HCT116 (cell line): ENCODE measurements at regions not wholly inside any gene's neighbourhood (a gene's known extent, or its start where the extent isn't known, plus 50 kb on each side); places are given as distances from the start of the nearest gene placed in this dataset.

Experiments used
- ATAC-seq: fragments of 200-7000 bp; cut with Tn5 transposase; 2 replicates; pipeline ENCODE4 v1.9.1; 2020; ENCODE audit warnings: mild to moderate bottlenecking, moderate library complexity
- BruUV-seq: library from RNA; stranded (reverse); fragments of 400-500 nt; replicated peaks from 2 replicates; lab custom pipeline; 2021; lab: Mats Ljungman, UMichigan
- CTCF ChIA-PET: fragments of 300-600 bp; sonication (Branson Sonifier 250); formaldehyde crosslinking; loops from one replicate; lab custom pipeline; 2021; ENCODE audit warnings: antibody characterized with exemption; lab: Charles Lee
- POLR2A ChIA-PET: fragments of 300-600, 350-600 bp; sonication (Branson Sonifier 250); formaldehyde crosslinking; loops from one replicate; lab custom pipeline; 2021; ENCODE audit warnings: antibody characterized with exemption; lab: Charles Lee
- RAD21 ChIA-PET, 2 experiments: fragments of 300-600 bp; sonication (Branson Sonifier 250); formaldehyde crosslinking; loops; one replicate each; lab custom pipeline; 2023; ENCODE audit warnings: low total read pairs in 2 of 2; ENCODE audit not compliant: uncharacterized antibody in 2 of 2, unreplicated experiment in 2 of 2, low non-redundant PET in 1 of 2; lab: Charles Lee
- DNase-seq: peaks from one replicate; pipeline ENCODE4 v3.0.0-alpha.2; 2010; ENCODE audit warnings: low read depth, low spot score
- H2AFZ ChIP-seq: fragments of 200-600 bp; shearing (Covaris generic), sonication (generic); 2 replicates; pipeline ENCODE4 v1.6.1; 2017; ENCODE audit warnings: low read depth, mixed run types, mixed read lengths, antibody characterized with exemption, low read length; ENCODE audit not compliant: poor library complexity, severe bottlenecking
- H3K27ac ChIP-seq: 2 replicates; pipeline ENCODE4 v1.5.1; 2012; ENCODE audit warnings: low read depth, low read length
- H3K27me3 ChIP-seq: fragments of 200-600 bp; sonication (generic); 2 replicates; pipeline ENCODE4 v1.6.1; 2016; ENCODE audit warnings: mixed run types, low read length, mixed read lengths; ENCODE audit not compliant: insufficient read depth
- H3K36me3 ChIP-seq, 2 experiments: fragments of 200-500 bp in 1 of 2; fragments of 200-600 bp in 1 of 2; sonication (Bioruptor generic) in 1 of 2; sonication (generic) in 1 of 2; 2 replicates each; pipeline versions ENCODE4 v1.5.1 to v1.6.1; 2014 to 2016; ENCODE audit warnings: low read length in 2 of 2, inconsistent platforms in 1 of 2, mixed read lengths in 1 of 2, mixed run types in 1 of 2; ENCODE audit not compliant: insufficient read depth in 2 of 2, control insufficient read depth in 1 of 2
- H3K4me1 ChIP-seq, 2 experiments: fragments of 200-600 bp in 1 of 2; sonication (generic) in 1 of 2; 2 replicates each; pipeline versions ENCODE4 v1.5.1 to v1.6.1; 2012 to 2017; ENCODE audit warnings: low read length in 2 of 2, inconsistent platforms in 1 of 2, mild to moderate bottlenecking in 1 of 2, mixed read lengths in 1 of 2, mixed run types in 1 of 2, moderate library complexity in 1 of 2; ENCODE audit not compliant: insufficient read depth in 2 of 2, control insufficient read depth in 1 of 2
- H3K4me2 ChIP-seq: fragments of 200-600 bp; sonication (generic); 2 replicates; pipeline ENCODE4 v1.6.1; 2017; ENCODE audit warnings: mixed run types, low read length, mixed read lengths
- H3K4me3 ChIP-seq, 2 experiments: fragments of 200-600 bp in 1 of 2; sonication (generic) in 1 of 2; replicated peaks in 1 of 2; 2 replicates each; pipeline ENCODE4 v1.5.1; 2011 to 2016; ENCODE audit warnings: low read length in 2 of 2, control low read depth in 1 of 2, low read depth in 1 of 2, mild to moderate bottlenecking in 1 of 2, mixed read lengths in 1 of 2, mixed run types in 1 of 2
- H3K79me2 ChIP-seq: fragments of 200-600 bp; sonication (generic); 2 replicates; pipeline ENCODE4 v1.6.1; 2017; ENCODE audit warnings: mild to moderate bottlenecking, mixed run types, low read length, moderate library complexity, mixed read lengths; ENCODE audit not compliant: insufficient read depth
- H3K9ac ChIP-seq: fragments of 200-600 bp; sonication (generic); 2 replicates; pipeline ENCODE4 v1.6.1; 2016; ENCODE audit warnings: low read length, mixed read lengths
- H3K9me2 ChIP-seq: fragments of 200-600 bp; sonication (generic), shearing (Covaris generic); 2 replicates; pipeline ENCODE4 v1.6.1; 2017; ENCODE audit warnings: mixed run types, mild to moderate bottlenecking, moderate library complexity; ENCODE audit not compliant: insufficient read depth
- H3K9me3 ChIP-seq, 2 experiments: fragments of 200-500 bp in 1 of 2; fragments of 200-600 bp in 1 of 2; sonication (Bioruptor generic) in 1 of 2; sonication (generic) in 1 of 2; 2 replicates each; pipeline ENCODE4 v1.6.1; 2014 to 2017; ENCODE audit warnings: low read length in 2 of 2, mixed read lengths in 2 of 2, inconsistent platforms in 1 of 2, low read depth in 1 of 2, mild to moderate bottlenecking in 1 of 2, mixed run types in 1 of 2, moderate library complexity in 1 of 2; ENCODE audit not compliant: control insufficient read depth in 1 of 2, insufficient read depth in 1 of 2
- H4K20me1 ChIP-seq: fragments of 200-600 bp; sonication (generic), shearing (Covaris generic); 2 replicates; pipeline ENCODE4 v1.6.1; 2017; ENCODE audit warnings: mixed run types, mild to moderate bottlenecking, moderate library complexity; ENCODE audit not compliant: insufficient read depth
- ATF3 ChIP-seq: IDR thresholded peaks from 2 replicates; pipeline ENCODE4 v1.6.1; 2012
- EGR1 ChIP-seq: IDR thresholded peaks from 2 replicates; pipeline ENCODE4 v1.6.1; 2012; ENCODE audit warnings: low read depth
- ELF1 ChIP-seq: IDR thresholded peaks from 2 replicates; pipeline ENCODE4 v1.6.1; 2012; ENCODE audit warnings: low read depth, borderline replicate concordance
- FOSL1 ChIP-seq: IDR thresholded peaks from 2 replicates; pipeline ENCODE4 v1.6.1; 2012; ENCODE audit warnings: low read depth
- JUND ChIP-seq: IDR thresholded peaks from 2 replicates; pipeline ENCODE4 v1.6.1; 2012
- POLR2A ChIP-seq: IDR thresholded peaks from 2 replicates; pipeline ENCODE4 v1.7.0; 2011; ENCODE audit warnings: borderline replicate concordance; ENCODE audit not compliant: insufficient read depth, insufficient read length; ENCODE audit errors: extremely low read depth
- POLR2AphosphoS5 ChIP-seq: IDR thresholded peaks from 2 replicates; pipeline ENCODE4 v1.6.1; 2011; ENCODE audit warnings: mild to moderate bottlenecking, low read depth, low read length, moderate library complexity
- RAD21 ChIP-seq: IDR thresholded peaks from 2 replicates; pipeline ENCODE4 v1.6.1; 2012; ENCODE audit warnings: low read depth, mild to moderate bottlenecking
- REST ChIP-seq: IDR thresholded peaks from 2 replicates; pipeline ENCODE4 v1.6.1; 2012; ENCODE audit warnings: low read depth
- SRF ChIP-seq: IDR thresholded peaks from 2 replicates; pipeline ENCODE4 v1.6.1; 2012; ENCODE audit warnings: low read depth
- ZNF274 ChIP-seq: fragments of 200-500 bp; sonication (Bioruptor generic); IDR thresholded peaks from 2 replicates; pipeline ENCODE4 v1.6.1; 2014; ENCODE audit warnings: mild to moderate bottlenecking, low read depth, low read length, inconsistent platforms
- intact Hi-C: fragments of 100-400 bp; cut with micrococcal nuclease; formaldehyde crosslinking; loops from 2 replicates; pipeline ENCODE4 v1.10.0; 2022
- TF ChIP-seq, protein P1 (sequence below): IDR thresholded peaks from 2 replicates; pipeline ENCODE4 v1.6.1; 2012

DNA sequence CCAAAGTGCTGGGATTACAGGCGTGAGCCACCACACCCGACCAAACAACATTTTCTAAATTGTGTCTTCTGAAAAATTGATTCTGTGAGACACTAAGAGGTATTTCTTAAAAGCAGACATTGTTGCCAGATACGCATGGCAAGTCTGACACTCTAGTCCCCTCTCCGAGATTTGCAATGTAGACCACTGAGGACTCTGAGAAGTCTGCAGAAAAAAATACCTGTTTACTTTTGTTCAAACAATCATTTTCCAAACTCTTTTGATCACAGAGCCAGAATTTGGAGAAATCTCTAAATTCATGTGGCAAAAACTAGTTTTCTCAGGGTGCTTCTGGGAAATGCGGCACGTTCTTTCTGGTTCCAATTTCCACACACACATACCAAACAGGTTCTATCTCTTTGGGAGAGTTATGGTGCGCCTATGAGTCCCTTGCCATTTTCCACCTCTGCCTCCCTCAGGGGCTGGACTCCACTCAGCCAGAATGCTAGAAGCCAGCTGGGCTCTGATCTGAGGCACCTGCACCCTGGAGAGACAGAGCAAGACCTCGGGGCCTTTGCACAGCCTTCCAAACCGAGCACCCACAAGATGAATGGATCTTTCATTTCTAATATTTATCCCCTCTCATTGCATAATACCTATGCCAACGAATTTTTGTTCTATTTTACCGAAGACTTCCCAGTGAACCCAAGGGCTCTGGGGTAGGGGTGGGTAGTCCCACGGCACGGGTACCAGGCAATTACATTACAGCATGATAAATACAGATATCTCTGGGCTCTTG is 152.7 kb downstream of the MYCN start:
- H4K20me1 ChIP-seq: no peaks in the 10 kb centered on the region
- TF ChIP-seq RAD21 (no peak), POLR2A (no peak), JUND (no peak), POLR2AphosphoS5 (no peak), ZNF274 (no peak), EGR1 (no peak), ATF3 (no peak), REST (no peak), FOSL1 (no peak), ELF1 (no peak), SRF (no peak)
- TF ChIP-seq, protein P1, sequence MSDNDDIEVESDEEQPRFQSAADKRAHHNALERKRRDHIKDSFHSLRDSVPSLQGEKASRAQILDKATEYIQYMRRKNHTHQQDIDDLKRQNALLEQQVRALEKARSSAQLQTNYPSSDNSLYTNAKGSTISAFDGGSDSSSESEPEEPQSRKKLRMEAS: no peak
- no peaks in the 10 kb centered on the region for H3K27me3 ChIP-seq
- ChIA-PET CTCF (no interaction called here), POLR2A (no interaction called here), RAD21 (no interaction called here)
- no peaks in the 10 kb centered on the region for H3K9me2 ChIP-seq
- intact Hi-C loops: no loop called here
- H3K4me3 ChIP-seq: no peak overlapping the region
- no peak for ATAC-seq
- H2AFZ ChIP-seq: no peak overlapping the region
- no peaks in the 10 kb centered on the region for H3K4me1 ChIP-seq
- H3K4me2 ChIP-seq: no peak overlapping the region
- no peaks in the 10 kb centered on the region for H3K9me3 ChIP-seq
- H3K36me3 ChIP-seq: no peaks in the 10 kb centered on the region
- H3K79me2 ChIP-seq: no peaks in the 10 kb centered on the region
- DNase-seq: no peak
- H3K27ac ChIP-seq: no peak overlapping the region
- BruUV-seq: no TSS peak
- H3K9ac ChIP-seq: no peak overlapping the region
